Spinal cord (tissue), 9 donors: ENCODE measurements at regions not wholly inside any gene's neighbourhood (a gene's known extent, or its start where the extent isn't known, plus 50 kb on each side); places are given as distances from the start of the nearest gene placed in this dataset.
"Not testable (repeated sequence)": the region's sequence is repeated elsewhere in the genome, so short reads cannot be mapped to it uniquely, and the experiment has no call there.

Experiments
- DNase-seq, 6 donors: peaks; one replicate each; pipeline versions ENCODE4 v3.0.0 to v3.0.0-alpha.2; 2013 to 2015; ENCODE audit warnings: low spot score in 6 of 6, low read depth in 4 of 6
- H3K27ac ChIP-seq: one replicate; pipeline ENCODE4 v1.5.1; 2013; ENCODE audit warnings: low read depth, low read length, control low read depth
- H3K27me3 ChIP-seq: one replicate; pipeline ENCODE4 v1.6.1; 2013; ENCODE audit warnings: low read length; ENCODE audit not compliant: control insufficient read depth, insufficient read depth
- H3K36me3 ChIP-seq: one replicate; pipeline ENCODE4 v1.6.1; 2013; ENCODE audit warnings: low read length; ENCODE audit not compliant: control insufficient read depth, insufficient read depth
- H3K4me1 ChIP-seq: one replicate; pipeline ENCODE4 v1.6.1; 2013; ENCODE audit warnings: low read length; ENCODE audit not compliant: control insufficient read depth, insufficient read depth
- H3K4me3 ChIP-seq: one replicate; pipeline ENCODE4 v1.5.1; 2013; ENCODE audit warnings: low read depth, low read length, control low read depth
- H3K9me3 ChIP-seq: one replicate; pipeline ENCODE4 v1.6.1; 2013; ENCODE audit warnings: low read length; ENCODE audit not compliant: control insufficient read depth, insufficient read depth
- WGBS: methylation state at CpG from one replicate; pipeline ENCODE4 v1.1.5; 2013; ENCODE audit warnings: missing lambda C conversion rate; ENCODE audit not compliant: insufficient coverage; 5-methylcytosine and 5-hydroxymethylcytosine counted together
- donor health status: healthy.

DNA sequence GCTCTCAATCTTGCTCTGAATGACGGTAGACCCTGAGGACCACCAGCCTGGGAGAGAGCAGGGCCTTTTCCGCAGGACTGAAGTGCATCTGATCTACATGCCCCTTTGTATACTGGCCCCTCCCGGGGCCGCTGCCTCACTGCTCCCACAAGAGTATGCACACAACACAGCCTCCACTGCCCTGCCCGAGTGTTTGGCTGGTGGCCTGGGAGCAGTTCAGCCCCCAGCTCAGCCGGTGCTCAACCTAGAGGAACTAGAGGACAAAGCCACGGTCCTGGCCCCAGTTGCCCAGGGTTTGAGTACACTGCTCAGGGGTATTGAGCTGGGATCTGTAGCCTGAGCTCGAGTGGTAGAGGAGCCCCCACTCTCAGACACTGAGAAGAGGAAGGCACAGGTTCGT is 118.9 kb upstream of the CAB39 start:
- Histone ChIP-seq H3K9me3 (no peaks in the 10 kb centered on the region), H3K36me3 (no peaks in the 10 kb centered on the region), H3K4me3 (no peak overlapping the region), H3K27ac (no peak overlapping the region), H3K27me3 (no peaks in the 10 kb centered on the region), H3K4me1 (no peaks in the 10 kb centered on the region)
- no peak for DNase-seq
- WGBS, result 85% methylated on average over 7 of the region's 9 CpGs

DNA sequence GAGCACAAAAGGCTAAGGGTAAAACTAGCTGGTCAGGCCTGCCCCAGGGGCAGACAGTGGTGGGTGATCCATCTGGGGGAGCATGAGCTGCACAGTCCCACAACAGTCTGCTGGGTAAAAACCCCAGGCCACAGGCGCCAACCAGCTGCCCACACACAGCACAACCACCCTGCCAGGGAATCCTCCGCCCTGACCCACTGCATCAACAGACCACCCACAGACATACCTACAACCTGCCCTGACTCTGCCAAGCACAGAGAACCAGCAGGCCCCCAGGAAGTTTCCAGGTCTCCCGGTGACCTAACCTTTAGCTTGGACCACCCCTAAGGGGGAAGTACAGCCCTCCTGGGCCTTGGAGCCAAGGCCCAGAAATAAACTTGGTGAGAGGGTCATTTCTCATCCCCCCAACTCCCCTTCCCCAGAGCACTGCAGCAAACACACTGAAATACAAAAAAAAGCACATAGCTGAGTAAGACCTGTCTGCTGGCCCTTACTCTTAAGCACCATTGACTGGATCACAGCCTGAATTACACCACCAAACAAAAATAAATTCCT is 118.3 kb upstream of the CAB39 start:
- H3K27me3 ChIP-seq, result no peaks in the 10 kb centered on the region
- 79% methylated on average over 2 of the region's 3 CpGs for WGBS
- DNase-seq, result no peak
- H3K4me1 ChIP-seq, result no peaks in the 10 kb centered on the region
- H3K36me3 ChIP-seq, result no peaks in the 10 kb centered on the region
- H3K9me3 ChIP-seq, result no peaks in the 10 kb centered on the region
- H3K4me3 ChIP-seq, result no peak overlapping the region
- H3K27ac ChIP-seq, result no peak overlapping the region

DNA sequence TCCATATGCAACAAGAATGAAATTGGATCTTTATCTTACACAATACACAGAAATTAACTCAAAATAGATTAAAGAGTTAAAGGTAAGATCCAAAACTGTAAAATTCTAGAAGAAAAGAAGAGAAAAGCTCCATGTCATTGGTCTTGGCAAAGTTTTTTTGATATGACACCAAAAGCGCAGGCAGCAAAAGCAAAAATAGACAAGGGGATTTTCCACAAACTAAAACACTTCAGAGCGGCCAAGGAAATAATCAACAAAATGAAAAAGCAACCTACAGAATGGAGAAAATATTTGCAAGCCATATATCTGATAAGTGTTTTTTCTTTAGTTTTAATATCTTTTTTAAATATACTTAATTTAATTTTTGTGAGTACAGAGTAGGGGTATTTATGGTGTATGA is 112.8 kb upstream of the CAB39 start:
- Histone ChIP-seq H3K4me1 (no peaks in the 10 kb centered on the region), H3K9me3 (no peaks in the 10 kb centered on the region), H3K36me3 (no peaks in the 10 kb centered on the region), H3K27me3 (no peaks in the 10 kb centered on the region), H3K27ac (no peak overlapping the region), H3K4me3 (no peak overlapping the region)
- DNase-seq, result no peak
- WGBS, result no CpG with 5 or more reads among the region's 2 CpGs

DNA sequence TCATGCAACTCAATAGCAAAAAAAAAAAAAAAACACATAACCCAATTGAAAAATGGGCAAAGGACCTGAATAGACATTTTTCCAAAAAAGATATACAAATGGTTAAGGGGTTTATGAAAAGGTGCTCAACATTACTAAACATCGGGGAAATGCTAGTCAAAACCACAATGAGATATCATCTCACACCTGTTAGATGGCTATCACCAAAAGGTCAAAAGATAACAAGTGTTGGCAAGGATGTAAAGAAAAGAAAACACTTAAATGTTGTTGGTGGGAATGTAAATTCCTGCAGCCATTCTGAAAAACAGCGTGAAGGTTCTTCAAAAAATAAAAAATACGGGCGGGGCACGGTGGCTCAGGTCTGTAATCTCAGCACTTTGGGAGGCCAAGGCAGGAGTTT is 112.4 kb upstream of the CAB39 start:
- no peaks in the 10 kb centered on the region for H3K27me3 ChIP-seq
- no peaks in the 10 kb centered on the region for H3K9me3 ChIP-seq
- WGBS, result 93% methylated on average over 4 of the region's 5 CpGs
- DNase-seq, result no peak
- H3K36me3 ChIP-seq, result no peaks in the 10 kb centered on the region
- no peaks in the 10 kb centered on the region for H3K4me1 ChIP-seq
- no peak overlapping the region for H3K4me3 ChIP-seq
- H3K27ac ChIP-seq, result no peak overlapping the region

- no peaks in the 10 kb centered on the region for H3K27me3 ChIP-seq
- H3K9me3 ChIP-seq, result no peaks in the 10 kb centered on the region
- no peak for DNase-seq
- 85% methylated on average over 2 of the region's 4 CpGs for WGBS
- H3K27ac ChIP-seq, result no peak overlapping the region
- no peak overlapping the region for H3K4me3 ChIP-seq
- no peaks in the 10 kb centered on the region for H3K4me1 ChIP-seq
- no peaks in the 10 kb centered on the region for H3K36me3 ChIP-seq
Measured at GRCh38 chr2:230600881-230601280, 111.8 kb upstream of the CAB39 start.

GRCh38 chr2:230601510-230601909 is 111.1 kb upstream of the CAB39 start:
- H3K4me3 ChIP-seq, result no peak overlapping the region
- no peaks in the 10 kb centered on the region for H3K4me1 ChIP-seq
- H3K27me3 ChIP-seq, result no peaks in the 10 kb centered on the region
- WGBS, result 76% methylated on average over 4 of the region's 7 CpGs
- no peak overlapping the region for H3K27ac ChIP-seq
- no peaks in the 10 kb centered on the region for H3K9me3 ChIP-seq
- no peak for DNase-seq
- H3K36me3 ChIP-seq, result no peaks in the 10 kb centered on the region

- no peak for DNase-seq
- H3K9me3 ChIP-seq, result no peaks in the 10 kb centered on the region
- no peaks in the 10 kb centered on the region for H3K4me1 ChIP-seq
- H3K36me3 ChIP-seq, result no peaks in the 10 kb centered on the region
- no peak overlapping the region for H3K4me3 ChIP-seq
- 95% methylated on average over 5 of the region's 7 CpGs for WGBS
- no peak overlapping the region for H3K27ac ChIP-seq
- H3K27me3 ChIP-seq, result no peaks in the 10 kb centered on the region
Measured at GRCh38 chr2:230602562-230603230, 109.9 kb upstream of the CAB39 start.

DNA sequence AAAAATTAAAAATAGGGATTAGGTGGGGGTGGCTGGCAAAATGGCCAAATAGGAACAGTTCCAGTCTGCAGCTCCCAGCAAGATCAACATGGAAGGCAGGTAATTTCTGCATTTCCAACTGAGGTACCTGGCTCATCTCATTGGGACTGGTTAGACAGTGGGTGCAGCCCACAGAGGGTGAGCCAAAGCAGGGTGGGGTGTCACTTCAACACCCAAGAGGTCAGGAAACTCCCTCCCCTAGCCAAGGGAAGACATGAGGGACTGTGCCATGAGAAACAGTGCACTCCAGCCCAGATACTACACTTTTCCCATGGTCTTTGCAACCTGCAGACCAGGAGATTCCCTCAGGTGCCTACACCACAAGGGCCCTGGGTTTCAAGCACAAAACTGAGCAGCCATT is 109.3 kb upstream of the CAB39 start:
- DNase-seq, H3K27ac ChIP-seq, H3K4me3 ChIP-seq: not testable (repeated sequence)

DNA sequence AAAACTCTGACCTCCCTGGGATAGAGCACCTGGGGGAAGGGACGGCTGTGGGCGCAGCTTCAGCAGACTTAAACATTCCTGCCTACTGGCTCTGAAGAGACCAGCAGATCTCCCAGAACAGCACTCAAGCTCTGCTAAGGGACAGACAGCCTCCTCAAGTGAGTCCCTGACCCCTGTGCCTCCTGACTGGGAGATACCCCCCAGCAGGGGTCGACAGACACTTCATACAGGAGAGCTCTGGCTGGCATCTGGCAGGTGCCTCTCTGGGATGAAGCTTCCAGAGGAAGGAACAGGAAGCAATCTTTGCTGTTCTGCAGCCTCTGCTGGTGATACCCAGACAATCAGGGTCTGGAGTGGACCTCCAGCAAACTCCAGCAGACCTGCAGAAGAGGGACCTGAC is 108.5 kb upstream of the CAB39 start:
- H3K4me1 ChIP-seq, H3K36me3 ChIP-seq, DNase-seq, H3K27me3 ChIP-seq, H3K4me3 ChIP-seq, H3K27ac ChIP-seq, H3K9me3 ChIP-seq: not testable (repeated sequence)
- 67% methylated on average over 1 of the region's 3 CpGs for WGBS

More for the DNA sequence above, 109.3 kb upstream of the CAB39 start:
- not testable (repeated sequence) for H3K9me3 ChIP-seq, H3K4me1 ChIP-seq, H3K27me3 ChIP-seq, H3K36me3 ChIP-seq

DNA sequence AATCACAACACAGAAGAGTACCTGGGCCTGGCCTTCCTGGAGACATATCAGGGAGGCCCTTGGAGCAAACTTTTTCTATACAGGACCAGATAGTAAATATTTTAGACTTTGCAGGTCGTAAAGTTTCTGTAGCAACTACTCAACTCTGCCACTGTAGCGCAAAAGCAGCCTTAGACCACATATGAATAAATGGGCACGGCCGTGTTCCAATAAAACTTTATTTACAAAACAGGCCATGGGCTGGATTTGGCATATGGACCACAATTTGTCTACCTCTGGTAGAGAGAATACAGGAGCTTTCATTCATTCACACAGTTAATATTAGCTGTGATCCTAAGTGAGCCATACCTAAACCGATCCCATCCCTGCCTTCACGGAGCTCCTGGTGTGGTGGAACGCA is 98.6 kb upstream of the CAB39 start:
- Histone ChIP-seq H3K4me3 (no peak overlapping the region), H3K4me1 (peaks cover 3% of the 10 kb centered on the region), H3K27me3 (no peaks in the 10 kb centered on the region), H3K9me3 (no peaks in the 10 kb centered on the region), H3K27ac (no peak overlapping the region), H3K36me3 (no peaks in the 10 kb centered on the region)
- no CpG with 5 or more reads among the region's 7 CpGs for WGBS
- no peak for DNase-seq
